Astrocyte of the cerebellum (primary cell): ENCODE measurements at regions not wholly inside any gene's neighbourhood (a gene's known extent, or its start where the extent isn't known, plus 50 kb on each side); places are given as distances from the start of the nearest gene placed in this dataset.

Experiments used
- DNase-seq: peaks from one replicate; pipeline ENCODE4 v3.0.0-alpha.2; 2011; ENCODE audit warnings: low read depth
- H3K4me3 ChIP-seq: 2 replicates; pipeline ENCODE4 v1.5.1; 2011; ENCODE audit warnings: mild to moderate bottlenecking, low read depth, low read length, moderate library complexity
- CTCF ChIP-seq: IDR thresholded peaks from 2 replicates; pipeline ENCODE4 v1.5.1; 2012; ENCODE audit warnings: low read length, low read depth, moderate library complexity, mild to moderate bottlenecking; ENCODE audit errors: missing control alignments
- in situ Hi-C: cut with HindIII; loops from 2 replicates; pipeline ENCODE4 v1.10.0; 2017; ENCODE audit warnings: low sequenced_read_pairs

GRCh38 chr6:26257272-26257671 lies 107.7 kb upstream of the BTN3A2 start:
- in situ Hi-C loops = no loop called here

DNA sequence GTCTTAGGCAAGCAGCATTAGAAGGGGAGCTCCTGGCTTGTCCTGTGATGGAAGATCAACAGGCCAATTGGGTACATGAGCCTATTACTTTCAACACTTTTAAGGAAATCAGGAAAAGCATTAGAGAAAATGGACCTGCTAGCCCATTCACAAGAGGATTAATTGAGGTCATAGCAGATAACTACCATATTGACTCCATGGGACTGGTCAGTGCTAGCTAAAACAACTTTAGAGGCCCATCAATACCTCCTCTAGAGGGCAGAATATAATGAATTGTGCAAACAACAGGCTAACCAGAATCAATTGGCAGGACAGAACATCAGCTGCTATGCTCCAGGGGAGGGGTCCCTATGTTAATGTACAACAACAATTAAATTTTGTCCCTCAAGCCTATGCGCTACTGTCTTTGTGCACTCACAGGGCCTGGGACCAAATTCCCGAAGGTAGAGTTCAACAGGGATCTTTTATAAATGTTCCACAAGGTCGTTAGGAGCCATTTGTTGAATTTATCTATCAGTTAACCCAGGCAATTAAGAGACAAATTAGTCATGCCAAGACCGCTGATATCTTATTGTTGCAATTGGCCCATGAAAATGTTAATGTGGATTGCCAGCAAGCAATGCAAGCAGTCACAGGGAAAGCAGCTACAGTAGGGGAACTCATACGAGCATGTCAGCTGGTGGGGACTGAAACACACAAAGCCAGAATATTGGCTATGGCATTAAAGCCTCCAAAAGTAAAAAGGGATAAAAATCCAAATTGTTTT lies 106.6 kb upstream of the BTN3A2 start:
- in situ Hi-C loops = no loop called here

More at GRCh38 chr6:26257272-26257671, 107.7 kb upstream of the BTN3A2 start:
- TF ChIP-seq CTCF = no peak
- no peak for DNase-seq
- H3K4me3 ChIP-seq = no peak overlapping the region

DNA sequence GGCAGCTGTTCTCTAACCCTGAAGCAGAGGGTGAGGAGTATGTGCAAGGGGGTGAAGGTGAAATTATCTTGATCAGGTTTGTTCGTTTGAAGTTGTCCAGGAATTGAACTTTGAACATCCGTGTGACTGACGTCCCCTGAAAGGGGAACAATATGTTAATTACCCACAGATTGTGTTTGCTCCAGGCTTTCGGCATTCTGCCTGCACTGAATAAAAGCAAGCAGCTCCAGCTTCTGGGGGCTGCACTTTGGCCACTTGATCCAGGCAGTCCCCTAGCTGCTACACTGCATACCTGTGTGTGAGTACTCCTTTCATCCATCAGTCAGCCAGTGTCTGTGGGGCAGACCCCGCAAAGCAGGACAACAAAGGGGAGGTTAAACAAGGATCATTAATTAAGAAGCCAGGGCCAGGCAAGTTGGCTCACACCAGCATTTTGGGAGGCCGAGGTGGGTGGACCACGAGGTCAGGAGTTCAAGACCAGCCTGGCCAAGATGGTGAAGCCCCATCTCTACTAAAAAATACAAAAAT lies 104.8 kb upstream of the BTN3A2 start:
- TF ChIP-seq CTCF = no peak
- H3K4me3 ChIP-seq = no peak overlapping the region
- DNase-seq = no peak
- in situ Hi-C loops = no loop called here

More for the DNA sequence above, 106.6 kb upstream of the BTN3A2 start:
- H3K4me3 ChIP-seq = no peak overlapping the region
- DNase-seq = no peak
- TF ChIP-seq CTCF = peak; percentile 23

DNA sequence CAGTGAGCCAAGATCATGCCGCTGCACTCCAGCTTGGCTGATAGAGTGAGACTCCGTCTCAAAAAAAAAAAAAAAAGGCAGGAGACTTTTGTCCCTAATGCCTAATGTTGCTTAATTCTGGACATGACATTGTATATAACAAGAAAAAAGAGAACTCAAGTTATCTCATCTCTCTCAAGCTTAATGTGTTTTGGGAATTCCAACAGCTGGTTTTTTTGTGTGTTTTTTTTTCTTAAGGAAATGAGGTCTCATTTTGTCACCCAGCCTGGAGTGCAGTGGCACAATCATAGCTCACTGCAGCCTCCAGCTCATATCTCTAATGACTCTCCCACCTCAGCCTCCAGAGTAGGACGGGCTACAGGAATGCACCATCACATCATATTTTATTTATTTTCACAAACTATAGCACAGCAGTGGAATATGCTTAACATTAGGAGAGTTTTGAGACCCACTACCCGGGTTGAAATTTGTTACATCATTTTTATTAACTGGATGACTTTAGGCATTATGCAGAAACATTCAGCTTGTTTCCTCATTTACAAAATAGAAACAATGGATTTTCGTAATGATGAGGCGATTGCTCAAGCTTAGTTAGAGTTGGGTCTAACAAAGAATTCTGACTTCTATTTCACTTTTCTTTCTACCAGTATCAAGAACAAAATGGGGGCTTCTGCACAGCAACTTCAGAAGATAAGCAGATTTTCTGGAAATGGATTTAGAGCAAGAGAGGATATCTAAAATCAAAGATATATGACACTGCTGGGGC lies 104.1 kb upstream of the BTN3A2 start:
- DNase-seq = no peak
- TF ChIP-seq CTCF = no peak

DNA sequence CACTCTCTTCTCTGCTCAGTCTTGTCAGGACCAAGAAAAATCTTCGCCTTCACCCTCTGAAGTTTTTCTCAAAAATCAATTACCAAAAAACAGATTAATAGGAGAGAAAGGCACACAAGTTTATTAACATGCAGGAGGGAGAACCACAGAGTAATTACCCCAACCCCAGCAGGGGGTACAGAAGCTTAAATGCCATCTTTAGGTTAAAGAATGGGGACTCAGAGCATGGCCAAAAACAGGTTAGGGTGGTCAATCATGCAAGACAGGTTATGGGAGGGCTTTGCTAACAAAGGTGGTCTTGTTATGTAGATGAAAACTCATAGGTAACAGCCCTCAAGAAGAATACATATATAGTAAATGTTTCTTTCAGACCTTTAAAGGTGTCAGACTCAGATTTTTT lies 100.5 kb upstream of the BTN3A2 start:
- no peak overlapping the region for H3K4me3 ChIP-seq
- no peak for DNase-seq
- TF ChIP-seq CTCF = no peak
- in situ Hi-C loops = no loop called here

More for the DNA sequence above, 104.1 kb upstream of the BTN3A2 start:
- H3K4me3 ChIP-seq = no peak overlapping the region
- in situ Hi-C loops = no loop called here

GRCh38 chr6:26267083-26267589 lies 97.9 kb upstream of the BTN3A2 start:
- in situ Hi-C loops = no loop called here
- no peak for DNase-seq
- TF ChIP-seq CTCF = no peak
- no peak overlapping the region for H3K4me3 ChIP-seq
